ENCODE measurements at regions not wholly inside any gene's neighbourhood (a gene's known extent, or its start where the extent isn't known, plus 50 kb on each side); places are given as distances from the start of the nearest gene placed in this dataset.

GRCh38 chr3:95715128-95715527, 1099.3 kb upstream of the EPHA6 start:
- Mint-ChIP-seq H3K27ac (ENCODE audit: unreplicated experiment) (no peak overlapping the region), H3K9me3 (no peaks in the 10 kb centered on the region), H3K4me1 (peaks cover 9% of the 10 kb centered on the region), H3K36me3 (ENCODE audit: low read depth) (no peaks in the 10 kb centered on the region), H3K27me3 (ENCODE audit: low read depth) (no peaks in the 10 kb centered on the region), H3K4me3 (no peak overlapping the region)
- no peak for TF ChIP-seq CTCF (conservative IDR thresholded peaks at IDR 0.05)
- DNase-seq (ENCODE audit: low read depth, low spot score): no peak

GRCh38 chr3:95717048-95717447, 1097.3 kb upstream of the EPHA6 start:
- no peak for TF ChIP-seq CTCF (conservative IDR thresholded peaks at IDR 0.05)
- H3K27me3 Mint-ChIP-seq (ENCODE audit: low read depth): no peaks in the 10 kb centered on the region
- peaks cover 13% of the 10 kb centered on the region for H3K4me1 Mint-ChIP-seq
- no peak for DNase-seq (ENCODE audit: low read depth, low spot score)
- no peak overlapping the region for H3K27ac Mint-ChIP-seq (ENCODE audit: unreplicated experiment)
- H3K36me3 Mint-ChIP-seq (ENCODE audit: low read depth): no peaks in the 10 kb centered on the region
- H3K9me3 Mint-ChIP-seq: no peaks in the 10 kb centered on the region
- H3K4me3 Mint-ChIP-seq: no peak overlapping the region

GRCh38 chr3:95718168-95718567, 1096.2 kb upstream of the EPHA6 start:
- Mint-ChIP-seq H3K27ac (ENCODE audit: unreplicated experiment) (no peak overlapping the region), H3K4me1 (peaks cover 13% of the 10 kb centered on the region), H3K4me3 (no peak overlapping the region), H3K27me3 (ENCODE audit: low read depth) (no peaks in the 10 kb centered on the region), H3K9me3 (no peaks in the 10 kb centered on the region), H3K36me3 (ENCODE audit: low read depth) (no peaks in the 10 kb centered on the region)
- DNase-seq (ENCODE audit: low read depth, low spot score): no peak
- no peak for TF ChIP-seq CTCF (conservative IDR thresholded peaks at IDR 0.05)

GRCh38 chr3:95719481-95719880, 1094.9 kb upstream of the EPHA6 start:
- DNase-seq (ENCODE audit: low read depth, low spot score): no peak
- Mint-ChIP-seq H3K4me3 (no peak overlapping the region), H3K9me3 (no peaks in the 10 kb centered on the region)

GRCh38 chr3:95721938-95722337, 1092.5 kb upstream of the EPHA6 start:
- no peak for DNase-seq (ENCODE audit: low read depth, low spot score)
- H3K4me3 Mint-ChIP-seq: no peak overlapping the region
- no peaks in the 10 kb centered on the region for H3K9me3 Mint-ChIP-seq
- TF ChIP-seq CTCF (conservative IDR thresholded peaks at IDR 0.05): no peak
- no peak overlapping the region for H3K27ac Mint-ChIP-seq (ENCODE audit: unreplicated experiment)
- H3K27me3 Mint-ChIP-seq (ENCODE audit: low read depth): no peaks in the 10 kb centered on the region
- peaks cover 4% of the 10 kb centered on the region for H3K4me1 Mint-ChIP-seq
- H3K36me3 Mint-ChIP-seq (ENCODE audit: low read depth): no peaks in the 10 kb centered on the region

More at GRCh38 chr3:95719481-95719880, 1094.9 kb upstream of the EPHA6 start:
- H3K27ac Mint-ChIP-seq (ENCODE audit: unreplicated experiment): no peak overlapping the region
- H3K27me3 Mint-ChIP-seq (ENCODE audit: low read depth): no peaks in the 10 kb centered on the region
- no peak for TF ChIP-seq CTCF (conservative IDR thresholded peaks at IDR 0.05)
- H3K36me3 Mint-ChIP-seq (ENCODE audit: low read depth): no peaks in the 10 kb centered on the region
- peaks cover 13% of the 10 kb centered on the region for H3K4me1 Mint-ChIP-seq

- no peak overlapping the region for H3K4me3 Mint-ChIP-seq
- H3K27me3 Mint-ChIP-seq (ENCODE audit: low read depth): no peaks in the 10 kb centered on the region
- DNase-seq (ENCODE audit: low read depth, low spot score): no peak
- H3K36me3 Mint-ChIP-seq (ENCODE audit: low read depth): no peaks in the 10 kb centered on the region
- peaks cover 11% of the 10 kb centered on the region for H3K9me3 Mint-ChIP-seq
- no peak overlapping the region for H3K27ac Mint-ChIP-seq (ENCODE audit: unreplicated experiment)
- H3K4me1 Mint-ChIP-seq: peaks cover 4% of the 10 kb centered on the region
- TF ChIP-seq CTCF (conservative IDR thresholded peaks at IDR 0.05): no peak
These were observed 1088.6 kb upstream of the EPHA6 start for GRCh38 chr3:95725770-95726169.

Data from neural crest cell (in vitro differentiated cells).